ENCODE measurements at regions not wholly inside any gene's neighbourhood (a gene's known extent, or its start where the extent isn't known, plus 50 kb on each side); places are given as distances from the start of the nearest gene placed in this dataset.

- Histone ChIP-seq H3K27me3 (ENCODE audit: insufficient read depth, low read length) (no peaks in the 10 kb centered on the region), H3K27ac (ENCODE audit: low read depth, low read length) (no peak overlapping the region), H3K4me3 (ENCODE audit: low read depth, low read length) (no peak overlapping the region), H3K4me1 (ENCODE audit: control insufficient read depth, insufficient read depth, low read length, unreplicated experiment) (peaks cover 8% of the 10 kb centered on the region), H3K36me3 (ENCODE audit: insufficient read depth, low read length) (no peaks in the 10 kb centered on the region), H3K79me2 (ENCODE audit: control insufficient read depth, insufficient read depth, low read length, unreplicated experiment) (no peaks in the 10 kb centered on the region), H2AFZ (ENCODE audit: low read length, unreplicated experiment) (no peak overlapping the region)
Measured at GRCh38 chr9:17063535-17064135, 71.2 kb upstream of the CNTLN start.

GRCh38 chr9:17062497-17062896 is 72.3 kb upstream of the CNTLN start:
- Histone ChIP-seq H3K36me3 (ENCODE audit: insufficient read depth, low read length) (no peaks in the 10 kb centered on the region), H3K79me2 (ENCODE audit: control insufficient read depth, insufficient read depth, low read length, unreplicated experiment) (no peaks in the 10 kb centered on the region), H3K4me1 (ENCODE audit: control insufficient read depth, insufficient read depth, low read length, unreplicated experiment) (peaks cover 8% of the 10 kb centered on the region), H3K27ac (ENCODE audit: low read depth, low read length) (no peak overlapping the region), H3K4me3 (ENCODE audit: low read depth, low read length) (no peak overlapping the region), H2AFZ (ENCODE audit: low read length, unreplicated experiment) (no peak overlapping the region), H3K27me3 (ENCODE audit: insufficient read depth, low read length) (no peaks in the 10 kb centered on the region)

- H3K79me2 ChIP-seq (ENCODE audit: control insufficient read depth, insufficient read depth, low read length, unreplicated experiment): no peaks in the 10 kb centered on the region
- no peaks in the 10 kb centered on the region for H3K27me3 ChIP-seq (ENCODE audit: insufficient read depth, low read length)
- H3K4me1 ChIP-seq (ENCODE audit: control insufficient read depth, insufficient read depth, low read length, unreplicated experiment): peaks cover 8% of the 10 kb centered on the region
- H3K36me3 ChIP-seq (ENCODE audit: insufficient read depth, low read length): no peaks in the 10 kb centered on the region
- no peak overlapping the region for H3K27ac ChIP-seq (ENCODE audit: low read depth, low read length)
- H3K4me3 ChIP-seq (ENCODE audit: low read depth, low read length): no peak overlapping the region
- H2AFZ ChIP-seq (ENCODE audit: low read length, unreplicated experiment): no peak overlapping the region
Measured at GRCh38 chr9:17060450-17060849, 74.4 kb upstream of the CNTLN start.

DNA sequence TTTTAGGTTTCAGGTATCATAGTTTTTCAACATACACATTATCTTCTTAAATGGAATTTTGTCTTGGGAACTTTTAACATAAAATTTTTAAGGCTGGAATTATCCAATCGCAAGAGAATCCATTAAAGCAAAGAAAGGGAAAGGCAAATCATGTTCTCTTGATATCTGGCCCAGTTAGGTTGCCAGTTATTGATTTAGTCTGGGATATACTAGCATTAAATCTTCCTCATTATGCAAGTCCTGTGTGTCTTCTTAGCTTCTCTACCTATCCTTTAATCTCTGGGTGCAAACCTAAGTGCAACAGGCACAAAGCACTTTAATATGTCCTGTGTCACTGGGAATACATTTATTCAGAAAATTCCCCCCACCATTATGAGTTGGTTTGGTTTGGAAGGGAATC is 75.4 kb upstream of the CNTLN start:
- H3K36me3 ChIP-seq (ENCODE audit: insufficient read depth, low read length): no peaks in the 10 kb centered on the region
- H3K27me3 ChIP-seq (ENCODE audit: insufficient read depth, low read length): no peaks in the 10 kb centered on the region
- H2AFZ ChIP-seq (ENCODE audit: low read length, unreplicated experiment): no peak overlapping the region
- no peak overlapping the region for H3K27ac ChIP-seq (ENCODE audit: low read depth, low read length)
- no peak overlapping the region for H3K4me3 ChIP-seq (ENCODE audit: low read depth, low read length)
- H3K4me1 ChIP-seq (ENCODE audit: control insufficient read depth, insufficient read depth, low read length, unreplicated experiment): peaks cover under 1% of the 10 kb centered on the region
- no peaks in the 10 kb centered on the region for H3K79me2 ChIP-seq (ENCODE audit: control insufficient read depth, insufficient read depth, low read length, unreplicated experiment)

DNA sequence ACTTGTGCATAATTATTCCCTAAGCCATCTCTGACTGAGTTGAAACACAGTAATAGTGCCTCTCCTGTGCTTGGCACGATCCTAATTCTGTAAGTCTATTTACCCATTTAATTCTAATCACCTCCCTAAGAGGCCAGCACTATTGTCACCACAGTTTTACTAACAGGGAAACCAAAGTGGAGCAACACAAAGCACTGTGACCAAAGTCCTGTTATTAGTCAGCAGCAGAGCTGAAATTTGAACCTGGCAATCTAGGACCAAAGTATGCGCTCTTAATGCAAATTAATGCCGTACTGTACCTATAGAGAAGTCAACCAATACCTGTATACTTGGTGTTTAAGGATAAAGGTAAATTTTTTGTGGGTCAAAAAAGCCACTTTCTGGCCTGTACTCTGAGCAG is 77.1 kb upstream of the CNTLN start:
- Histone ChIP-seq H3K36me3 (ENCODE audit: insufficient read depth, low read length) (no peaks in the 10 kb centered on the region), H2AFZ (ENCODE audit: low read length, unreplicated experiment) (no peak overlapping the region), H3K4me1 (ENCODE audit: control insufficient read depth, insufficient read depth, low read length, unreplicated experiment) (no peaks in the 10 kb centered on the region), H3K79me2 (ENCODE audit: control insufficient read depth, insufficient read depth, low read length, unreplicated experiment) (no peaks in the 10 kb centered on the region), H3K27me3 (ENCODE audit: insufficient read depth, low read length) (no peaks in the 10 kb centered on the region), H3K27ac (ENCODE audit: low read depth, low read length) (no peak overlapping the region), H3K4me3 (ENCODE audit: low read depth, low read length) (no peak overlapping the region)

DNA sequence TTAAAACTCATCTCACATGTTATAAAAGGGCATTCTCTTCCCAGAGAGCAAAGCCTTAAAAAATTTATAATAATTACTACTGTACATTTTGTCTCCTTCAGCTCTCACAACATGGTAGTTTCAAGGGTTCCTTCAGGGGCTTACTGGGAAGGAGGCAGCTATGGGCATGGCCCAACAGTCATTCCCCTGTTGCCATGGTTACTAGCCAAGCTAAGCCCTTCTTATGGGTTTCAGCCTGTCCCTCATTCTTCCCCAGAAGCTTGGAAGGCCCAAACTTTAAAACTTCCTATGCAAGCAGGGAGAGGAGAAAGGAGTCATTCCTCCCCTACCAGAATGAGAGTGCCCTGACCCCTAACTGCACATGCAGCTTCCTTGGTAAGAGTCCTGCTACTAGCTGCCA is 82.2 kb upstream of the CNTLN start:
- no peak overlapping the region for H3K27ac ChIP-seq (ENCODE audit: low read depth, low read length)
- no peaks in the 10 kb centered on the region for H3K36me3 ChIP-seq (ENCODE audit: insufficient read depth, low read length)
- H3K4me1 ChIP-seq (ENCODE audit: control insufficient read depth, insufficient read depth, low read length, unreplicated experiment): no peaks in the 10 kb centered on the region
- H3K79me2 ChIP-seq (ENCODE audit: control insufficient read depth, insufficient read depth, low read length, unreplicated experiment): no peaks in the 10 kb centered on the region
- H3K27me3 ChIP-seq (ENCODE audit: insufficient read depth, low read length): no peaks in the 10 kb centered on the region
- H3K4me3 ChIP-seq (ENCODE audit: low read depth, low read length): no peak overlapping the region
- no peak overlapping the region for H2AFZ ChIP-seq (ENCODE audit: low read length, unreplicated experiment)

GRCh38 chr9:17045381-17045940 is 89.4 kb upstream of the CNTLN start:
- Histone ChIP-seq H3K27me3 (ENCODE audit: insufficient read depth, low read length) (no peaks in the 10 kb centered on the region), H3K79me2 (ENCODE audit: control insufficient read depth, insufficient read depth, low read length, unreplicated experiment) (no peaks in the 10 kb centered on the region), H2AFZ (ENCODE audit: low read length, unreplicated experiment) (no peak overlapping the region), H3K27ac (ENCODE audit: low read depth, low read length) (no peak overlapping the region), H3K4me1 (ENCODE audit: control insufficient read depth, insufficient read depth, low read length, unreplicated experiment) (no peaks in the 10 kb centered on the region), H3K36me3 (ENCODE audit: insufficient read depth, low read length) (no peaks in the 10 kb centered on the region), H3K4me3 (ENCODE audit: low read depth, low read length) (no peak overlapping the region)

DNA sequence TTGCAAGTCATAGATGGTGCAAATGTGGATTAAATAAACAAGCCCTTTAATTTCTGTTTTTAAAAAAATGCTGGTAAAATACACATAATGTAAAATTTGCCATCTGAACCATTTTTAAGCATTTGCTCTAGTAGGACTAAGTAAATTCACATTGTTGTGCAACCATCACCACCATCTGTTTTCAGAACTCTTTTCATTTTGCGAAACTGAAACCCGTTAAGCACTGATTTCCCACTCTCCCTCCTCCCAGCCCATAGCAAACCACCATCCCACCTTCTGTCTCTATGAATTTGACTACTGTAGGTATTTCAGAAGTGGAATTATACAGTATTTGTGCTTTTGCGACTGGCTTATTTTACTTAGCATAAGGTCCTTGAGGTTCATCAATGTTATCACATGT is 103.3 kb upstream of the CNTLN start:
- Histone ChIP-seq H2AFZ (ENCODE audit: low read length, unreplicated experiment) (no peak overlapping the region), H3K27ac (ENCODE audit: low read depth, low read length) (no peak overlapping the region), H3K4me1 (ENCODE audit: control insufficient read depth, insufficient read depth, low read length, unreplicated experiment) (no peaks in the 10 kb centered on the region), H3K79me2 (ENCODE audit: control insufficient read depth, insufficient read depth, low read length, unreplicated experiment) (no peaks in the 10 kb centered on the region), H3K36me3 (ENCODE audit: insufficient read depth, low read length) (peaks cover 11% of the 10 kb centered on the region; the same call in 1 of the 2 replicates), H3K27me3 (ENCODE audit: insufficient read depth, low read length) (no peaks in the 10 kb centered on the region), H3K4me3 (ENCODE audit: low read depth, low read length) (no peak overlapping the region)

- no peaks in the 10 kb centered on the region for H3K27me3 ChIP-seq (ENCODE audit: insufficient read depth, low read length)
- H2AFZ ChIP-seq (ENCODE audit: low read length, unreplicated experiment): no peak overlapping the region
- no peak overlapping the region for H3K4me3 ChIP-seq (ENCODE audit: low read depth, low read length)
- H3K79me2 ChIP-seq (ENCODE audit: control insufficient read depth, insufficient read depth, low read length, unreplicated experiment): no peaks in the 10 kb centered on the region
- no peak overlapping the region for H3K27ac ChIP-seq (ENCODE audit: low read depth, low read length)
- no peaks in the 10 kb centered on the region for H3K4me1 ChIP-seq (ENCODE audit: control insufficient read depth, insufficient read depth, low read length, unreplicated experiment)
- H3K36me3 ChIP-seq (ENCODE audit: insufficient read depth, low read length): peaks cover 9% of the 10 kb centered on the region
Measured at GRCh38 chr9:17025281-17025680, 109.6 kb upstream of the CNTLN start.

DNA sequence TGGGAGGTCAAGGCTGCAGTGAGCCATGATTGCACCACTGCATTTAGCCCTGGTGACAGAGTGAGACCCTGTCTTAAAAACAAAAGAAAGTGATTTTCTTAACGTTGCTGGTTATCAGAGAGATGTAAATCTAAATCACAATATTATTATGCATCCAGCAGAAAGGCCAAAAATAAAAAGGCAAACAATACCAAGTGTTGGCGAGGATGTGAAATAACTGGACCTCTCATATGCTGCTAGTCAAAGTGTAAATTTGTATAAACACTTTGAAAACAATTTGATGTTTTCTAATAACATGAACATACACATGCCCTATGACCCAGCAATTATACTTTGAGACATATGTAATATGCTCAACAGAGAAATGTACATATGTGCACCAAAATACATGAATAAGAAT is 110.7 kb upstream of the CNTLN start:
- H3K79me2 ChIP-seq (ENCODE audit: control insufficient read depth, insufficient read depth, low read length, unreplicated experiment): peaks cover under 1% of the 10 kb centered on the region
- H3K4me1 ChIP-seq (ENCODE audit: control insufficient read depth, insufficient read depth, low read length, unreplicated experiment): peaks cover 6% of the 10 kb centered on the region
- no peak overlapping the region for H3K4me3 ChIP-seq (ENCODE audit: low read depth, low read length)
- H3K27ac ChIP-seq (ENCODE audit: low read depth, low read length): no peak overlapping the region
- H3K36me3 ChIP-seq (ENCODE audit: insufficient read depth, low read length): peaks cover 8% of the 10 kb centered on the region; the same call in 1 of the 2 replicates
- no peak overlapping the region for H2AFZ ChIP-seq (ENCODE audit: low read length, unreplicated experiment)
- no peaks in the 10 kb centered on the region for H3K27me3 ChIP-seq (ENCODE audit: insufficient read depth, low read length)

- Histone ChIP-seq H2AFZ (ENCODE audit: low read length, unreplicated experiment) (no peak overlapping the region), H3K27ac (ENCODE audit: low read depth, low read length) (no peak overlapping the region)
Measured at GRCh38 chr9:17021387-17021970, 113.4 kb upstream of the CNTLN start.

More at GRCh38 chr9:17021387-17021970, 113.4 kb upstream of the CNTLN start:
- H3K4me1 ChIP-seq (ENCODE audit: control insufficient read depth, insufficient read depth, low read length, unreplicated experiment): peaks cover 28% of the 10 kb centered on the region
- no peak overlapping the region for H3K4me3 ChIP-seq (ENCODE audit: low read depth, low read length)
- H3K27me3 ChIP-seq (ENCODE audit: insufficient read depth, low read length): no peaks in the 10 kb centered on the region
- peaks cover 8% of the 10 kb centered on the region; the same call in 1 of the 2 replicates for H3K36me3 ChIP-seq (ENCODE audit: insufficient read depth, low read length)
- peaks cover 5% of the 10 kb centered on the region for H3K79me2 ChIP-seq (ENCODE audit: control insufficient read depth, insufficient read depth, low read length, unreplicated experiment)
